ENCODE measurements at regions not wholly inside any gene's neighbourhood (a gene's known extent, or its start where the extent isn't known, plus 50 kb on each side); places are given as distances from the start of the nearest gene placed in this dataset.

DNA sequence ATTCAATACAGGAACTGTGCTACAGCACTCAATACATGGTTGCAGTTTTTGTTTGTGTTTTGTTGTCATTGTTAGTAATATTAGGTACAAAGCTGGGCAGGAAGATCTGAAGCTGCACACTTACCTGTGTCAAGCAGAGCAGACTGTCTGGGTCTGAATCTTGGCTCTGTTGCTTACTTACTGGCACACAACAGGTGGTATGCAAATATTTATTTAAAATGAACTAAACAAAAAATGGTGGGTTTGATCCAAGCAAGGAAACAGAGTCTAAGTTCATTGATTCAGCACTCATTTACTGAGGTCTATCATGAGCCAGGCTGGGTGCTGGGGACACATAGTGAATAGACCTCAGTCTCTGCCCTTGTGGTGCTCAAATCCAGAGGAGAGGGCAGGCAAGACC, 230.4 kb downstream of the OMA1 start:
- H3K4me3 ChIP-seq (ENCODE audit: low read depth, low read length) = no peak overlapping the region
- TF ChIP-seq CTCF (conservative IDR thresholded peaks at IDR 0.05; ENCODE audit: low read depth, low read length) = no peak
- no peak for DNase-seq (ENCODE audit: low read depth)

DNA sequence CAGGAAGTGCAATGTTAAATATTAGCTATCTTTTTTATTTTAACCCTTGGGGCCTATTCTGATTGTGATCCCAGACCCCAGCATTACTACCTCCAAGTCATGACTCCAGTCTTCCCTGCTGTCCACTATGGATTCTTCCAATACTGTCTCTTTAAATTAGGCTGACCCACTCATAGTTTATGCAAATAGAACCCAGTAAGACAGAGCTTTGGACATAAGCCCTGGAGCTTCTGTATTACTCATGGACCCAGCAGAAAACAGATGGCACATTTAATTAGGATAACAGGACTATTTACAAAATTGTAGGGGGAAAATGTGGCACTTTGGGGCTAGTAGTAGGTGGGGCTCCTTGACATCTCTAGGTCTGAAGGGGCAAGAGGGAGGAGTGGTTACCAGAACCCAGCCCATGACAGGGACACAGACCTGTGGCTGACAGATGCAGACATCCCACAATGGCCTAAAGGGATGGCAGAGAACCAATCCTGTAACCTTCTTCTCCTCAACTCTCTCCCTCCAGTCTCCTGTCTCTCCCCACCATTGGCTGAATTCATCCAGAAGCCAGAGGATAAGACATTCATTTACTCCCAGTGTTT, 233.5 kb downstream of the OMA1 start:
- DNase-seq (ENCODE audit: low read depth) = no peak
- no peak overlapping the region for H3K4me3 ChIP-seq (ENCODE audit: low read depth, low read length)
- no peak for TF ChIP-seq CTCF (conservative IDR thresholded peaks at IDR 0.05; ENCODE audit: low read depth, low read length)

- no peak overlapping the region for H3K4me3 ChIP-seq (ENCODE audit: low read depth, low read length)
- no peak for TF ChIP-seq CTCF (conservative IDR thresholded peaks at IDR 0.05; ENCODE audit: low read depth, low read length)
- no peak for DNase-seq (ENCODE audit: low read depth)
These were observed 234.1 kb downstream of the OMA1 start for GRCh38 chr1:58312461-58312860.

GRCh38 chr1:58310881-58311280, 235.6 kb downstream of the OMA1 start:
- DNase-seq (ENCODE audit: low read depth) = no peak
- TF ChIP-seq CTCF (conservative IDR thresholded peaks at IDR 0.05; ENCODE audit: low read depth, low read length) = no peak
- no peak overlapping the region for H3K4me3 ChIP-seq (ENCODE audit: low read depth, low read length)

DNA sequence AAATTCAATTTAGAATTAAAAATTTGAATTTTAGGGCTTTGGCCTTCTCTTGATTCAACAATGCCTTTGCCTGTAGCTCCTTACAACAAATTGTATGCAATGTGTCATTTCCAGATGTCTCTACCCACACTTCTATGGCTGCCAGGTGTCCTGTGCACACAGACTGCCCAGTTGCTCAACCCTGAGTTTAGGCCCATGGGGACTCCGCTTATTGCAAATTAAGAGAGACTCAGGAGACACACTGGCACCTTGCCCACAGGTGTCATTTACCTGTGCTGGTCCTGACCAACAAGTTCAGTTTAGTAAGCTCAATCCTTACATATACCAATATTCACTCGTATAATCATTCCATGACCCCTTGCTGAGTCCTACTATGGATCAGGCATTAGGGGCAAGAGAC, 236.1 kb downstream of the OMA1 start:
- no peak for TF ChIP-seq CTCF (conservative IDR thresholded peaks at IDR 0.05; ENCODE audit: low read depth, low read length)
- no peak overlapping the region for H3K4me3 ChIP-seq (ENCODE audit: low read depth, low read length)
- no peak for DNase-seq (ENCODE audit: low read depth)

- TF ChIP-seq CTCF (conservative IDR thresholded peaks at IDR 0.05; ENCODE audit: low read depth, low read length) = no peak
- no peak overlapping the region for H3K4me3 ChIP-seq (ENCODE audit: low read depth, low read length)
- no peak for DNase-seq (ENCODE audit: low read depth)
These were observed 238.3 kb downstream of the OMA1 start for GRCh38 chr1:58308206-58308605.

DNA sequence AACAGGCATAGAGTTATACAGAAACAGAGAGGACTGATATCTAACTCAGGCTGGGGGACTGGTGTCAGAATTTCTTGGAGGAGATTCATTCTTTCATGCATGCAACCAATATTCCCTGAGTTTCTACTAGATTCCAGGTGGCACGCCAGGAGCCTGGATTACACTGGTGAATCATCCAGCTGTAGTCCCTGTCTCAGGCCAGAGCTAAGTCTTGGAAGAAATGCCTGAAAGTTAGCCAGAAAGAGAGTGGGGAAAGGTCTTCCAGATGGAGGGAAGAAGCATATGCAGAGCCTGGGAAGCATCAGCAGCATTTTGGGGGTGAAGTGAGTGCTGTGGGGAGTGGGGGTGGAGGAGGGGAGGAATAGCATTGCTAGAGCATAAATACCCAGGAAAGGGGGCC, 239.1 kb downstream of the OMA1 start:
- TF ChIP-seq CTCF (conservative IDR thresholded peaks at IDR 0.05; ENCODE audit: low read depth, low read length) = no peak
- no peak for DNase-seq (ENCODE audit: low read depth)
- no peak overlapping the region for H3K4me3 ChIP-seq (ENCODE audit: low read depth, low read length)
